Liver (tissue), 7 donors: ENCODE measurements at regions not wholly inside any gene's neighbourhood (a gene's known extent, or its start where the extent isn't known, plus 50 kb on each side); places are given as distances from the start of the nearest gene placed in this dataset.

Experiments
- DNase-seq: peaks from one replicate; pipeline ENCODE4 v3.0.0-alpha.2; 2017; ENCODE audit warnings: low spot score
- H3K27ac ChIP-seq, 2 donors: one replicate each; pipeline ENCODE4 v1.7.0; 2013; ENCODE audit warnings: inconsistent platforms in 2 of 2, low read length in 2 of 2, control low read depth in 1 of 2, low read depth in 1 of 2, mild to moderate bottlenecking in 1 of 2
- H3K27me3 ChIP-seq, 4 donors: one replicate each; pipeline versions ENCODE4 v1.6.1 to v1.7.0; 2013; ENCODE audit warnings: low read length in 3 of 4, inconsistent platforms in 1 of 4, mild to moderate bottlenecking in 1 of 4, moderate library complexity in 1 of 4; ENCODE audit not compliant: control insufficient read depth in 4 of 4, insufficient read depth in 4 of 4
- H3K36me3 ChIP-seq, 4 donors: one replicate each; pipeline versions ENCODE4 v1.6.1 to v1.7.0; 2013; ENCODE audit warnings: low read length in 3 of 4, mild to moderate bottlenecking in 3 of 4, low read depth in 1 of 4, moderate library complexity in 1 of 4; ENCODE audit not compliant: control insufficient read depth in 4 of 4, insufficient read depth in 3 of 4
- H3K4me1 ChIP-seq, 4 donors: one replicate each; pipeline versions ENCODE4 v1.6.1 to v1.7.0; 2013; ENCODE audit warnings: low read length in 3 of 4, mild to moderate bottlenecking in 3 of 4, moderate library complexity in 1 of 4; ENCODE audit not compliant: control insufficient read depth in 4 of 4, insufficient read depth in 4 of 4
- H3K4me3 ChIP-seq, 3 donors: one replicate each; pipeline versions ENCODE4 v1.6.1 to v1.7.0; 2013; ENCODE audit warnings: low read length in 3 of 3, control low read depth in 1 of 3, low read depth in 1 of 3, mild to moderate bottlenecking in 1 of 3
- H3K9ac ChIP-seq, 2 donors: one replicate each; pipeline ENCODE4 v1.7.0; 2013; ENCODE audit warnings: low read length in 2 of 2, mild to moderate bottlenecking in 2 of 2, moderate library complexity in 2 of 2, control low read depth in 1 of 2, low read depth in 1 of 2
- H3K9me3 ChIP-seq, 4 donors: one replicate each; pipeline versions ENCODE4 v1.6.1 to v1.7.0; 2013; ENCODE audit warnings: low read length in 3 of 4; ENCODE audit not compliant: control insufficient read depth in 4 of 4
- FOXA1 ChIP-seq: IDR thresholded peaks from 2 replicates; pipeline ENCODE4 v1.6.1; 2016; ENCODE audit warnings: antibody characterized with exemption
- FOXA2 ChIP-seq: IDR thresholded peaks from 2 replicates; pipeline ENCODE4 v1.6.1; 2016; ENCODE audit warnings: antibody characterized with exemption
- GABPA ChIP-seq, 2 donors: IDR thresholded peaks in 1 of 2; conservative IDR thresholded peaks in 1 of 2; 2 replicates each; pipeline ENCODE4 v1.6.1; 2016; ENCODE audit warnings: antibody characterized with exemption in 2 of 2, mild to moderate bottlenecking in 1 of 2, moderate library complexity in 1 of 2
- HNF4A ChIP-seq, 2 donors: conservative IDR thresholded peaks; 2 replicates each; pipeline ENCODE4 v1.6.1; 2016; ENCODE audit warnings: antibody characterized with exemption in 2 of 2, mild to moderate bottlenecking in 2 of 2
- JUND ChIP-seq, 2 donors: IDR thresholded peaks; 2 replicates each; pipeline ENCODE4 v1.6.1; 2016; ENCODE audit warnings: antibody characterized with exemption in 2 of 2
- MAX ChIP-seq: IDR thresholded peaks from 2 replicates; pipeline ENCODE4 v1.6.1; 2016; ENCODE audit warnings: antibody characterized with exemption
- NR2F2 ChIP-seq: IDR thresholded peaks from 2 replicates; pipeline ENCODE4 v1.6.1; 2016; ENCODE audit warnings: antibody characterized with exemption
- REST ChIP-seq: IDR thresholded peaks from 2 replicates; pipeline ENCODE4 v1.6.1; 2016; ENCODE audit warnings: antibody characterized with exemption, mild to moderate bottlenecking
- SP1 ChIP-seq: IDR thresholded peaks from 2 replicates; pipeline ENCODE4 v1.6.1; 2018; ENCODE audit warnings: antibody characterized with exemption, mild to moderate bottlenecking
- TAF1 ChIP-seq: conservative IDR thresholded peaks from 2 replicates; pipeline ENCODE4 v1.6.1; 2016; ENCODE audit warnings: antibody characterized with exemption, mild to moderate bottlenecking
- YY1 ChIP-seq: IDR thresholded peaks from 2 replicates; pipeline ENCODE4 v1.6.1; 2016; ENCODE audit warnings: antibody characterized with exemption, mild to moderate bottlenecking
- ZBTB33 ChIP-seq: IDR thresholded peaks from 2 replicates; pipeline ENCODE4 v1.6.1; 2016; ENCODE audit warnings: antibody characterized with exemption
- WGBS: extraction: QIAGEN DNeasy Blood & Tissue Kit; methylation state at CpG from one replicate; pipeline ENCODE4 v1.1.7; 2013; 5-methylcytosine and 5-hydroxymethylcytosine counted together
- donor health status: healthy.
- donor health status: healthy.
- donor health status: healthy.
- donor health status: healthy.

- TF ChIP-seq MAX (no peak), TAF1 (no peak)
These were observed 476.9 kb upstream of the KLHL1 start (continued) for GRCh38 chr13:70585109-70585508.

GRCh38 chr13:70580825-70581224, 472.6 kb upstream of the KLHL1 start:
- peaks cover 0 to 7% (median 5%) of the 10 kb centered on the region in 4 donors for H3K4me1 ChIP-seq
- DNase-seq = no peak
- no peak overlapping the region for H3K4me3 ChIP-seq
- no peaks in the 10 kb centered on the region for H3K36me3 ChIP-seq
- no peaks in the 10 kb centered on the region for H3K9me3 ChIP-seq
- TF ChIP-seq NR2F2 (no peak), REST (no peak), HNF4A (conservative IDR thresholded peaks at IDR 0.05) (no peak), YY1 (no peak), FOXA1 (no peak), MAX (no peak), ZBTB33 (no peak), GABPA (IDR thresholded peaks at IDR 0.05 in 1 of 2, conservative IDR thresholded peaks at IDR 0.05 in 1 of 2) (no peak)
- no peaks in the 10 kb centered on the region for H3K27me3 ChIP-seq
- H3K9ac ChIP-seq = no peak overlapping the region
- H3K27ac ChIP-seq = no peak overlapping the region

GRCh38 chr13:70579941-70580340, 471.7 kb upstream of the KLHL1 start:
- H3K4me3 ChIP-seq = no peak overlapping the region
- no peak for DNase-seq
- no peaks in the 10 kb centered on the region for H3K27me3 ChIP-seq
- WGBS = 80% methylated on average over 3 of the region's 3 CpGs
- H3K9me3 ChIP-seq = no peaks in the 10 kb centered on the region
- no peaks in the 10 kb centered on the region for H3K36me3 ChIP-seq
- no peak overlapping the region for H3K27ac ChIP-seq
- H3K4me1 ChIP-seq = peaks cover 0 to 6% (median 2%) of the 10 kb centered on the region in 4 donors
- TF ChIP-seq YY1 = no peak
- TF ChIP-seq FOXA2 = no peak
- H3K9ac ChIP-seq = no peak overlapping the region

- TF ChIP-seq HNF4A (conservative IDR thresholded peaks at IDR 0.05) = peak; percentile 50 to 59
- no peak for TF ChIP-seq SP1
- TF ChIP-seq JUND (IDR thresholded peaks at IDR 0.05) = no peak
- no peak for DNase-seq
- Histone ChIP-seq H3K27me3 (no peaks in the 10 kb centered on the region), H3K4me3 (no peak overlapping the region), H3K9me3 (no peaks in the 10 kb centered on the region), H3K9ac (no peak overlapping the region), H3K36me3 (no peaks in the 10 kb centered on the region), H3K4me1 (no peaks in the 10 kb centered on the region), H3K27ac (no peak overlapping the region)
- 69% methylated on average over 3 of the region's 3 CpGs for WGBS
These were observed 463.0 kb upstream of the KLHL1 start for GRCh38 chr13:70571221-70571620.
